GF-D8 (cell line): ENCODE measurements at regions not wholly inside any gene's neighbourhood (a gene's known extent, or its start where the extent isn't known, plus 50 kb on each side); places are given as distances from the start of the nearest gene placed in this dataset.

Source experiments
- DNase-seq: peaks from one replicate; lab custom pipeline; 2025; lab: John Stamatoyannopoulos, UW

DNA sequence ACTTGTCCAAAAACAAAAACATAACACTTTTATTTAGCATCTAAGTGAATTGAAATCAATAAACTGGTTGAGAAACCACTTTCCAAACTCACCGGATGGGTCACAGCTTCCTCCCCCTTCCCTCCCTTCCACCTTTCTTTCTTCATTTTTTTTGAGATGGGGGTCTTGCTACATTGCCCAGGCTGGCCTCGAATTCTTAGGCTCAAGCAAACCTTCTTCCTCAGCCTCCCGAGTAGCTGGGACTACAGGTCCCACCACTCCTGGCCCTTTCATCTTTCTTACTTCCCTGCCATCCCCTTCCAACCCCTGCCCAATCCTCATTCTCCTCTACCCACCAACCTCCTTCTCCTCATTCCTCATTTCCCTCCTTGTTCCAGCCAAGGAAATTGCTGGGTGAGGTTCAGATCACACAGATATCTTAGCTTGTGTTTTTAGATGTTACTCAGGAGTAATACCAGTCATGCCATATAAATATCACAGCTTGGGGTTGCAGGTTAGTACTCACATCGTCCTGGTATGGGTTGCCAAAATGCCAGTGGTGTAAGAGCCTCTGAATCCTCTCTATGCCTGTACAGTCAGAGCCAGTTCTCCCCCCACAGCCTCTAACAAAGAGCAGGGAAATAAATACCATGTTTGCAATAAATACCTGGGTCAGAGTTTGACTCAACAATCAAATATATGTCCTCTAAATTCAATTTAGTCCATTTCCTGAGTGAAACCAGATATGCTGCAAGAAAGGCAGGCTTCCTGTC, 132.7 kb upstream of the NDUFV2 start:
- no peak for DNase-seq

DNA sequence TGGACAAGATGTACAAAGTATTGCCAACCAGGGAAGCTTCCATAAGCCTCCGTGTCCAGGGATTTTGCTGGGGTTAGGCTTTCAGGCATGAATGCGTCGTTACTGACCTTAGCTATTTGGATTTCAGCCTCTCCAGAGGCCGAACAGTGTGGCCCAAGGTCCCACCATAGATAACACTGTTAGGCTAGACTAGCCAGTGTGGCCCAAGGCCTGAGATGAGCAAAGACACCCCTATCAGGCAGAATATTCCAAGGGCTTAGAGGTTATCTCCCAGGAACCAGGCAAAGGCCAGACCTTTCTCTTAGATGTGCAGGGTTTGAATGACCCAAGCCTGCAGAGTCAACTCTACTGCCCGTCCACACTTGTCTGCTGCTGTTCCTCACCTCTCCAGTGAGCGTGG, 131.7 kb upstream of the NDUFV2 start:
- no peak for DNase-seq

DNA sequence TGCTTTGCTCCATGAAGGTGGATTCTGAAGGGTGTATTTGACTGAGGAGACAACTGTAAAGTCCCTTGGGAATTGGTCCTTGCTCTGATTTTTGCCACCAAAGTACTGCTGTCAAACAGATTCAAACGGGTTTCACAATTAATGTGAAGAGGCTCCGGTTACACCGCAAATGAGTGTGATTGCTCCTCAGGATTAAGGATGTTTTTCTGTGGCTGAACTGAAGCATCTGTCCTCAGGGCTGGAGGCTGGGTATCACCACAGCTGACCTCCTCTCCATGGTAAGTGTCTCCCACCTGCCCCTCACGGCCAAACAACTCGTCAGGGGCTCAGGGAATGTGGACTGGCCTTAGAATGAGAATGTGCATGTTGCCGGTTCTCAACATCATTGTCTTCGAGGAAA, 130.4 kb upstream of the NDUFV2 start:
- no peak for DNase-seq

DNA sequence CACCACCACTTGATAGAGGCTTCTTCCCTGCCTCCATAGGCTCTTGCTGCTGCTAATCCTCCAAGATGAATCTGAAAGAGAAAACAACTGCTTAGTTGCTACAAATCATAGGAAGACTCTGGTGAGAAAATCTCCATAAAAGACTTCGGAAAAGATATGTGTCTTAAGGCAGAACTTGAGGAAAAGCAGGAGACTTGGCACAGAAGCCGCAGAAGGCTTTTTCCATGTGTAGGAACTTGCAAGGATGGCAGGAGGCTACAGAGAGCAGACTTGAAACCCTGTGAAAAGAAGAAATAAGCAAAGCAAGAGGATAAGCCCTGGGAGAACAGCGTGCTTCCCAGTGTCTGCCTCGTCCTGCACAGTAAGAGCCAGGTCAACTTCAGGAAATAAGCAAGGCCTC, 128.2 kb upstream of the NDUFV2 start:
- no peak for DNase-seq

DNA sequence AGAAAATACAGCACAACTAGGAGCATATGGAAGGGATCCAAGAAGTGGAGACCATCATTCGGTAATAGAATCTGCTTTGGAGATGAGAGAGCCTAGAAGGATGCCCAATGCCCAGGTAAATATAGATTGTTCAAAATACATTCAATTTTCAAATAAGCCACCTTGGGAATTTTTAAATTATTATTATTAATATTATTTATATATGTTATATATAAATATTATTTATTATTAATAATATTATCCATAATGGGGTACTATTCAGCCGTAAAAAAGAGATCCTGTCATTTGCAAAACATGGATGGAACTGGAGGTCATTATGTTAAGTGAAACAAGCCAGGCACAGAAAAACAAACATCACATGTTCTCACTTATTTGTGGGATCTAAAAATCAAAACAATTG, 127.8 kb upstream of the NDUFV2 start:
- no peak for DNase-seq

DNA sequence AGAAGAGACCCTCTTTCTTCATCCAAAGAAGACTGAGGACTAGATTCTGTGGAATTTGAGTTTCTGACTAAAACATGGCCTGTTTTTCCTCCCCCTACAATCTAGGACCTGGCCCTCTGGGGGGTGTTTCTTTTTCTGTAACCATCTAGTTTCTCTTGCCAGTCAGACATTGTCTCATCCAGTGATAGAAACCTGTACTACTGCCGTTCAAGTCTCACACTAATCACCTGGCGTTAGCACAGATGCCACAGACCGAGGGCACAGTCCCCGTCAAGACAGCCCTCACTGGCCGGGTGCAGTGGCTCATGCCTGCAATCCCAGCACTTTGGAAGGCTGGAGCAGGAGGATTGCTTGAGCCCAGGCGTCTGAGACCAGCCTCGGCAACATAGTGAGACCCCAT, 126.9 kb upstream of the NDUFV2 start:
- no peak for DNase-seq

DNA sequence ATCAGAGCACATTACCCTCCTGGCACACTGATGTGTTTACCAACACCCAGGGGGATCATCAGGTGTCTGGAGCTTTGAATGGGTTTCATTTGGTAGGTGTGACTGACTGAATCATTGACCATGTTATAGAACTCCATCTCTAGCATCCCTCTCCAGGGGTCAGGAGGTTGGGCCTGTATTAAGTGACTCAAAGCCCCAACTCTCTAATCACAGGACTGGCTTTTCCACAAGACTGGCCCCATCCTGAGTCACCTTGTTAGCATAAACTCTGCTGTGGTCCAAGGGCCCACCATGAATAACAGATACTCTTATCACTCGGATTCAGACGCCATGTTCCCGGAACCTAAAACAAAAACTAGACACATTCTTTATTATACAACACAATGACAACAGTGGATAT, 125.9 kb upstream of the NDUFV2 start:
- no peak for DNase-seq

DNA sequence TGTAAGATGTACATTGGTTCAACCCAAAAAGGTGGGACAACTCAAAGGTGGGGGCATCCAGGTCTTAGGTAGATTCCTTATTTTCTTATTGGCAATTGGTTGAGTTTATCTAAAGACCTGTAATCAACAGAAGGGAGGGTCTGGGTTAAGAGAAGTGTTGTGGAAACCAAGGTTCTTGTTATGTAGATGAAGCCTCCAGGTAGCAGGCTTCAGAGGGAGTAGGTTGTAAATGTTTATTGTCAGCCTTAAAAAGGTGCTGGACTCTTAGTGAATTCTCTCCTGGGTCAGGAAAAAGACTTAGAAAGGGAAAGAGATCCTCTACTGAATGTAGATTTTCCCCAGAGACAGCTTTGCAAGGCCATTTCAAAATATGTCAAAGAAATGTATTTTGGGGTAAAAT, 125.3 kb upstream of the NDUFV2 start:
- no peak for DNase-seq

DNA sequence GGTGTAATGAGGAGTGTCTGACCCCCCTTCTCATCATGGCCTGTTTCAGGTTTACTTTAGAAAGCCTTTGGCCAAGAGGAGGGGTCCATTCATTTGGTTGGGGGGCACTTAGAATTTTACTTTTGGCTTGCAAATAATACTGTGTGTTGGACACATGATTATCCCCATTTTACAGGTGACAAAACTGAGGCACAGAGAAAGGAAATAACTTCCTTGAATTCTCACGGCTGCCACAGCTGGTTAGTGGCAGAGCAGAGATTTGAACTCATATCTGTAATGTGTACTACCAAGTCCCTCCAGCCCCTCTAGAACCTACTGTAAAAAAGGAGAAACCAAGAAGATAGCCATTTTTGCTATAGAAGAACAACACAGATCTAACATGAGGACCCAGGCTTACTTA, 124.8 kb upstream of the NDUFV2 start:
- DNase-seq: no peak

DNA sequence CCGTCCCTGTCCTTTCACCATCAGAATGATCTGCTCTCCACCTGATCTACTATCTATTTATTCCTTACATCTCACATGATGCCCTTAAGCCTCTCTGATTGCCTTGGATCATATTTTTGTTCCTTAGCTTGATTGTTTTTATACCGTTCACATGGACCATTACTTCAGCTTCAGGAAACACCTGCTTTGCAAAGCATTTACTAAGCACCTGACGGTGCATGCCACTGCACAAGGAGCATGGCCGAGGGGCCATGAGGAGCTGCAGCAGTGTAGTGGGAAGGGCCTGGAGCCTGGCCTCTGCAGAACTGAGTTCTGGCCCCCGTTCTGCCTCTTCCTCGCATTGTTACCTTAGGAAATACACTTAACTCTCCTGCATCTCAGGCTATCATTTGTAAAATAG, 124.1 kb upstream of the NDUFV2 start:
- no peak for DNase-seq

DNA sequence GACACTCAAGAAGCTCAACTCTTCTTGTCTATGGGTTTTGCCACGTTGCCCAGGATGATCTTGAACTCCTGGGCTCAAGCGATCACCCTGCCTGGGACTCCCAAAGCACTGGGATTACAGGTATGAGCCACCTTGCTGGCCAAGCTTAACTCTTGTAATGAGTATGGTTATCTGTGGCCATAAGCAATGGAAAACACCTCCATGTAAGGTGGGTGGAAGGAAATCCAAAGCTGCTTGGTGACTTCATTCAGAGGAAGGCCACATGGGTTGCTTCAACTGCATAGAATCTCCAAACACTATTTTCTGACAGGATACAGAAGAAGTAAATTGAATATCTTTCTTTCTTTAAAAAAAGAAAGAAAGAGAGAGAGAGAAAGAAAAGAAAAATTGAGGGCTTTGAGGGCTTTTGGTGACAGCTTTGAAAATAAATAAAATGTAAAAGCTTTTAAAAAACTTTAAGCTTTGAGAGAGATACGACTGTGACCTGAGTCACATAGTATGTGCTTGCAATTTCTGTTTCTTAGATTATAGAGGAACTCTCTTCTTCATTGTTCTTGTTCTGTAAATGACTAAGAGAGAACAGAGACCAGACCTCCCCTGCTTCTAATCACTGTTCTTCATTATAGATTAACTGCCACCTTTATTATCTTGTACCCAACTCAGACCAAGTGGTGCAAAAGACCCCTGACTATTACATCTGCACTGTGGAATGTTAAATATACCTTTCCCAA, 123.1 kb upstream of the NDUFV2 start:
- DNase-seq: no peak

DNA sequence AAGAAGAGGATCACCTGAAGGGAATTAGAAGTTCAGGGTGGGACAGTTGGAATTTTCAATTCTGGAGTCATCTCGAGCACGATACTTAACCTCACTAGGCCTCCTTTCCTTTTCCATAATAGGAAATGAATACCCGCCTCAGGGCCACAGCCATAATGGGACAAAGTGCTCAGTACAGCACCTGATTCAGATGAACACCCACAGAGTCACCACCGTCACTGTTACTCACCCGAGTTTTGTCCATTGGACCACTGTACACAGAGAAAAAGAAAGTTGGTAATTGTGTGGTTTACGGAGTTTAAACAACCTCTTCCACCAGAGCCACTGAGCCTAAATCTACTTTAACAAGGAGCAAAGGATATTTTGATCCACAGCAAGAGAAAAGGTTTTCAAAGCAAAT, 122.0 kb upstream of the NDUFV2 start:
- DNase-seq: no peak

DNA sequence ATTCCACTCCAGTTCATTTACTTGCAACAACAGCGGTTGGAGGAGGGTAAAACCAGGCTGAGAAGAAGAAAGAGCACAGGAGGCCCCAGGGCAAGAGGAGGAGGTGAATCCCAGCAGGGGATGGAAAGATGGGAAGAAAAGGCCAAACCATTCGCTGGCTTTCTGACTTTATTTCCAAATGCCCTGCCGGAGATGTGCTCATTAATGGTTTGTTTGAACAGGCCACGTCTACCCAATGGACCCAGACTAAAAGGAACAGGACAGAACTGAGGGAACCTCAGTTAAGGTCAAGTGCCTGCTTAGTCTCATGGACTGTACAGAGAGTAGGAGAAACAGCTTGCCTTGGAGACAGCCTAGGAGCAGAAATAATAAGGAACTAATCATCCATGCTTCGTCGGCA, 121.6 kb upstream of the NDUFV2 start:
- DNase-seq: no peak

DNA sequence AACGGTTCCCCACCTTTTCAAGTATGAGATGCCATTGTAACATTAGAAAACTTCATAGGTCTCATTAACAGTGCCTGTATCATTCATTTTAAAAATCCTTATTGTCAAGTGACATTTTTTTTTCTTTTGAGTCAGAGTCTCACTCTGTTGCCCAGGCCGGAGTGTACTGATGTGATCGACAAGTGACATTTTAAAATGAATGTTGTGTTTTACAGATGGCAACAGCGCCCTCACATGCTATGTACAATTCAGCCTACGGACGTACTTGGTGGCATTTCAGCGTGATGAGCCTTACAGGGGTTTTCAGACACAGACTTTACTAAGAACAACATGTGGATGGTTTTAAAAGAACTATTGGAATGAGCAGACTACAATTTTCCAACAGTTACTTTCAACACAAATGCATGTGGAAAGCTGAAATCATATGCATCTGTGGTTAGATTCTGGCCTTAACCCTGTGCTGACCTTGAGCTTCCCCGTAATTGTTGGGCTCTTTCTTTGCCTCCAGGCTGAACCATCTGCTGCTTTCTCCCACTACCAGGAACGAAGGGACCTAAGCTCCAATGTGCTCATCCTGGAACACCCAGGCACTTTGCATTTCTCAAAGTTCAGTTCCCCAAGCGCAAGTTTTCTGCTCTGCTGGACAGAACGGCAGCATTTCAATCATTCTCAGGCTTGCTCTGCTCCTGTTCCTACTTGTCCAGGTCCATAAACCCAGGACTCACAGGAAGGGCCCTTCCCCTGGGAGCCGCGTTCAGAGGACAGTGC, 119.9 kb upstream of the NDUFV2 start:
- DNase-seq: no peak

DNA sequence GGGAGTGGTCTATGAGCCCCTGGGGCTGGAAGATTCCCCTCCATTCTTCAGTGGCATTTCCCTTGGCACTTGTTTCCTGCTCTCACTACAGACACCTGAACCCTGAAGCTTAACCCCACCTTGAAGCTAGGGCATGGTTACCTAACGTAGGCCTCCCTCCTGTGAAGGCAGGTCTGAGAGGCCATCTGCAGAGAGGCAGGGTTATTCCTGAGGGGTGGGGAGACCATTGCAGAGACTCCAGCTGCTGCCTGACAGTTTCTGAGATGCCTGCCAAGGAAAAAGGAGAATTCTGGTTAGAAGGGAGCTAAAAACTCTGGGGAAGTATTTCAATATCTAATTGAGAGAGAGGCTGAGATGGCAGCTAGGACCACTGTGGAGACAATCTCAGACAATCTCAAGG, 119.3 kb upstream of the NDUFV2 start:
- no peak for DNase-seq

DNA sequence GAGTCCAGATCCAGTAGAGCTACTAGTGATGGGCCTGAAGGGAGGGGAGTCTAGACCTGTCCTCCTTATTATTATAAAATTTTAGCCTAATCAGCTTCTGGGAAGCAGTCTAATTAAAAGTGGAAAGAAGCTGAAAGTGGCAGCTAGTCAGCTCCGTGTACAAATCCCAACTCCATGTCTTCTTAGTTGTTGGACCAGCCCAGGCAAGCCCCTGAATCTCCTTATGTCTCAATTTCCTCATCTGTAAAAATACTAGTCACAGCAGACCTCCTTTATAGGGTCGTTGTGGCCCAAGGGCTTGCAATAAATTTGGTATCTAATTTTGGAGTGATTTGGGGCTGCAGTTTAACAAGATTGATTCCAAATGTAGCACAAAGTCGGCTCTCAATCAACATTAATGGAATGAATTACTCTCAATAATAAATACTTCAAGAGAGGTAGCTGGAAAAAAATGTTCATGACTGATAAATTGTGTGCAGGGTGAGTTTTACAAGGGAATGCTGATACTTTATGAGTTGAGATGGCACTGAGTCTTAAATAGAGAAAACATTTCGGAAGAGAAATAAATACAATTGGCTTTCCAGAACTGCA, 118.3 kb upstream of the NDUFV2 start:
- no peak for DNase-seq

DNA sequence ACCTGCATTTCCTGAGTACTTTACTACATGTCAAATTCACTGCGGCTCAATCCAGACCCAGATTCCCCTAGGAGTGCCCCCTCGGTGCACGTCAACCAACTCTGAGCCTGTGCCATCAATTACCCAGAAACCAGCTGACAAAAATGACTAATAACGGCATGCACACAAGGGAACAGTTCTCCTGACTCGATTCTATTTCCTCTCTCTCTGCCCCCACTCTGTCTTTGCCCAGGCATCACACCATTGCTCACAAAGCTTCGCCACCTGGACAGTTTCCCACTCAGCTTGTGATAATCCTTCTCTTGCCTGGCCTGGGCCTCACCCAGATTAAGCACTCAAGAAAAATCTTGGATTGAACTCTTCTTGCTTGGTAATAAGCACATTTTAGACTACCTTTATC, 115.3 kb upstream of the NDUFV2 start:
- DNase-seq: no peak

DNA sequence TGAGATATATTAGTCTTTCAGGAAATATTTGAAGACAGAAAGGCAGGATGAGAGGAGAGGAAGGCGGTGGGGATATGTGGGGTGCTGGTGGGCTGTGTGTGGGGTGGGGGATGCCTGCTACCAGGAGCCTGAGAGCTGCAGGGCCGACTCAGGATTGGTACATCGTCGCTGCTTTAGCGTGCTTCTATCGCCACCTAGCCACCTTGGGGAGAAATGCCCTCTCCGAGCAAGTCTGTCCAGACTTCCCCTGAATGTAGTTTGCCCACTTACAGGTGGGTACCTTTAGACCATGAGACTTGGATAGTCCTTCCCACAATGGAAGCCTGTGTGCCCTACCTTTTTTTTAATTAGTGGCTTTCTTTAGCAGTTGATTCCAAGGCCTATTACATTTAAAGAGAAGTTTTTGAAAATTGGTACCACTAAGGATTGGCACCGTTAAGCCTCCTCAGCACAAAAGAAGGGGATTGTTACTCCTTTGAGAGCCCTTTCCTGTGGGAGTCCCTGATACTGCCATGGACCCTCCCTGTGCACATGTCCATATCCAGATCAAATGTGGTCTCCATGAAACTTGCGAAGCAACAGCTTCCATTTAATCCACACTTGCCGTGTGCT, 114.1 kb upstream of the NDUFV2 start:
- no peak for DNase-seq

DNA sequence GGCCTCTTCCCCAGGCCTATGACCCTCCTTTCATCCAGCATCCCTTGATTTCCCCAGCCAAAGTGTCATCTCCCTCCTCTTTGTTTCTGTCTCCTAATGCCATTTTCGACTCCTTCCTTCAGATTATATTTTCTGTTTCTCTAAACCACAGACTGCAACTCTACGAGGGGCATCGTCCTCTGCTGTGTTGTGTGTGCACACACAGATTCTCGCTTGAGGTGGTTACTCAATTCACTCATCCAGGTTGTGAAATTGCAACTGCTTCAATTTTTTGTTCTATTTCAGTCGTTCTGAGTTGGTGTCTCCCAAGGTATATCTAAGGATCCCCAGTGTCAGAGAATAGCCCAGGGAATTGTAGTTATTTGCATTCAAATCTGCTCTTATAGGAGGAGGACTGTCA, 113.5 kb upstream of the NDUFV2 start:
- DNase-seq: no peak

DNA sequence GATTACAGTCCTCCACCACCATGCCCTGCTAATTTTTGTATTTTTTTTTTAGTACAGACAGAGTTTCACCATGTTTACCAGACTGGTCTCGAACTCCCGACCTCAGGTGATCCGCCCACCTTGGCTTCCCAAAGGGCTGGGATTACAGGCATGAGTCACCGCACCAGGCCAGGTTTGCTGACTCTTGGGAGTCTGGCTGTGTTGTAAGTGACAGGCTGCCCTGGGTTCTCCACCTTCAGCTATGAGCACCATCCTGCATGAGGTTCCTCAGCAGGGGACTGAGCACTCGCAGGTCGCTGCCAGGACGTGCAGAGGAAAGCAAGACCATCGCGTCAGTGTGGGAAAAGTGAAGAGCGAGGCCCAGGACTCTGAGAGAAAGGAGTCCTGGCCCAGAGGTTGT, 112.6 kb upstream of the NDUFV2 start:
- DNase-seq: no peak

DNA sequence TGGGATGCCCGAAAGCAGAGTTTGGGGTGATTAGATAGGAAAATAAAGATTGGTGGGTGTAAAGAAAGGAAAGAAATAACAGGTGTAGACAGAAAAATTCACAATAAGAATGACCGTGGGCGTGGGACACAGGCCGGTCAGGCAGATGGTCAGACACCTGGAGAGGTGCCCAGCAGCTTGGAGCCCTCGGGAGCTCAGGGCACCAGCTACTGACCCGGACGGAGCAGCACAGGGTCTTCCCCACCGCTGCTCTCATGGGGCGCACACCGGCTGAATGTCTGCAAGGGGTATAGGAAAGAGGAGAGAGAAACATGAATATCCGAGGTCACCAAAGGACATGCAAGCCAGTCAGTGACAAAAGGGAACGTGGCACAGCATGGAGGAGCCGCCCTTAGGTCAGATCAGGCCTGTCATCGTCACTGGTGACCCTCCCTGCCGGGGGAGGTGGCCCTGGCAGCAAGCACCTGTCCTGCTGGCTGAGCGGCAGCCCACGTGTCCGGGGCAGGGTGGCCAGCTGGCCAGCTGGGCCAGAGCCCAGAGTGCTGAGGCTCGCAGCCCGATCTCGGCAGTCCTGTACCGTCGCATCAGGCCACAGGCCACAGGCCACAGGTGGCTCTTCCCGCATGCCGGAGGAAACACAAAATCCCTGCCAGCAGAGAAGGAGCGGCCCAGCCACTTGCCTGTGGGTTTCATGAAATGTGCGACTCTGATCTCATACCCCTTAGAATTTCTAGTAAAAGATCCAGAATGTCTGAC, 112.0 kb upstream of the NDUFV2 start:
- no peak for DNase-seq

DNA sequence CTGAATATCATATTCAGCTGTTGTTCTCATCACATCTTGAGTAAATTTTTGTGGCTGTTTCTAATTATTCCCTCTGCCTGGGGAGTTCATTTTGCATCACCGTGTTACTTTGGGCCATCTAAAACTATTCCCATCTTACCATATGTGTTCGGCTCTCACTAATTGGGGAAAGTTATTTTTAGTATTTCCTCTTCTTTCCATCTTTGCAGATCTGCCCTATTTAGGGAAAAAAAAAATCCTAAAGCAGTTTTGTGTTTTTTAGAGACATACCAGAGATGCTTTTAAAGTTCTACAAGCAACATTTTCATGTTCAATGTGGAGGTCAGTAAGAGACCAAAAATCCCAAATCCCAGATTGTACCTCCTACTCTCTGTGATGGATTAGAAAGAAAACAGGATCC, 111.3 kb upstream of the NDUFV2 start:
- DNase-seq: no peak
